Loucy (cell line): ENCODE measurements at regions not wholly inside any gene's neighbourhood (a gene's known extent, or its start where the extent isn't known, plus 50 kb on each side); places are given as distances from the start of the nearest gene placed in this dataset.

Experiments
- EZH2phosphoT487 ChIP-seq: fragments of 200-600 bp; IDR thresholded peaks from 2 replicates; pipeline ENCODE4 v1.6.1; 2018; ENCODE audit warnings: antibody characterized with exemption, mild to moderate bottlenecking, moderate library complexity, borderline replicate concordance
- TF ChIP-seq, protein P1 (sequence below): fragments of 200-600 bp; sonication (generic); conservative IDR thresholded peaks from 2 replicates; pipeline ENCODE4 v1.5.1; 2014; ENCODE audit warnings: mild to moderate bottlenecking, antibody characterized with exemption, low read length

DNA sequence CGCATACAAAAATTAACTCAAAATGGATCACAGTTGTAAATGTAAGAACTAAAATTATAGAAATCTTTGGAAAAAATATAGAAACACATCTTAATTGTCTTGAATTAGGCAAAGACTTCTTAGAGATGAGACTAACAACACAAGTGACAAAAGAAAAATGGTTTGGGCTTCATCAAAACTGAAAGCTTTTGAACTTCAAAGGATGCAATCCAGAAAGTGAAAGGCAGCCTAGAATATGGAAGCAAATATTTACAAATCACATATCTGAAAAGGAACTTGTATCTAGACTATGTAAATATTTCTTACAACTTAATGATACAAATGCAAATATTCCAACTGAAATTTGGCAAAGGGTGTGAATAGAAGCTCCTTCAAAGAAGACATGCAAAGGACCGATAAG is 582.8 kb upstream of the ZEB2 start:
- TF ChIP-seq, protein P1, sequence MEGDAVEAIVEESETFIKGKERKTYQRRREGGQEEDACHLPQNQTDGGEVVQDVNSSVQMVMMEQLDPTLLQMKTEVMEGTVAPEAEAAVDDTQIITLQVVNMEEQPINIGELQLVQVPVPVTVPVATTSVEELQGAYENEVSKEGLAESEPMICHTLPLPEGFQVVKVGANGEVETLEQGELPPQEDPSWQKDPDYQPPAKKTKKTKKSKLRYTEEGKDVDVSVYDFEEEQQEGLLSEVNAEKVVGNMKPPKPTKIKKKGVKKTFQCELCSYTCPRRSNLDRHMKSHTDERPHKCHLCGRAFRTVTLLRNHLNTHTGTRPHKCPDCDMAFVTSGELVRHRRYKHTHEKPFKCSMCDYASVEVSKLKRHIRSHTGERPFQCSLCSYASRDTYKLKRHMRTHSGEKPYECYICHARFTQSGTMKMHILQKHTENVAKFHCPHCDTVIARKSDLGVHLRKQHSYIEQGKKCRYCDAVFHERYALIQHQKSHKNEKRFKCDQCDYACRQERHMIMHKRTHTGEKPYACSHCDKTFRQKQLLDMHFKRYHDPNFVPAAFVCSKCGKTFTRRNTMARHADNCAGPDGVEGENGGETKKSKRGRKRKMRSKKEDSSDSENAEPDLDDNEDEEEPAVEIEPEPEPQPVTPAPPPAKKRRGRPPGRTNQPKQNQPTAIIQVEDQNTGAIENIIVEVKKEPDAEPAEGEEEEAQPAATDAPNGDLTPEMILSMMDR = no peak
- TF ChIP-seq EZH2phosphoT487 = no peak
